ENCODE measurements at regions not wholly inside any gene's neighbourhood (a gene's known extent, or its start where the extent isn't known, plus 50 kb on each side); places are given as distances from the start of the nearest gene placed in this dataset.
"Not testable (repeated sequence)": the region's sequence is repeated elsewhere in the genome, so short reads cannot be mapped to it uniquely, and the experiment has no call there.

GRCh38 chr12:84018556-84019179 is 893.9 kb downstream of the SLC6A15 start:
- DNase-seq, result not testable (repeated sequence)

- no peak for DNase-seq
These were observed 895.6 kb downstream of the SLC6A15 start for GRCh38 chr12:84016956-84017355.

DNA sequence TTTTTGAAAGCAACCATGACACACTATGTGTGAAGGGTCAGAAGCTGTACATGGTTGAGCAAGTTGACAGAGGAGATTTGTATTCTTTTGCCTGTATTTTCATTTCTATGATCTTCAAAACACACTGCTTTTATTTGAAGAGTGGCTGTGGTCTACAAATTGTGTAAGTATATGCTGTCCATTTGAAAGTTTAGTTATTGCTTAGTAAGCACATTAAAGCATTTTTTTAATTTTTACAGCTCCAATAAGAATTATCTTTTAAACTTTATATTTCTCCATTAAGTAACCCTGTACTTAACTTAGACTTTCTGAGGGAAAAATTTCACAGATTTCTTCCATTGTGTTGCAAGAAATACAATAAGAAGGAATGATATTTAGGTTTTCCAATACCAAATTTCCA is 915.2 kb downstream of the SLC6A15 start:
- DNase-seq, result no peak

GRCh38 chr12:83996671-83997070 is 915.9 kb downstream of the SLC6A15 start:
- peak; percentile 7 for DNase-seq

GRCh38 chr12:83985084-83985483 is 927.5 kb downstream of the SLC6A15 start:
- DNase-seq, result peak; percentile 30

- DNase-seq, result no peak
These were observed 932.2 kb downstream of the SLC6A15 start for GRCh38 chr12:83980398-83980797.

DNA sequence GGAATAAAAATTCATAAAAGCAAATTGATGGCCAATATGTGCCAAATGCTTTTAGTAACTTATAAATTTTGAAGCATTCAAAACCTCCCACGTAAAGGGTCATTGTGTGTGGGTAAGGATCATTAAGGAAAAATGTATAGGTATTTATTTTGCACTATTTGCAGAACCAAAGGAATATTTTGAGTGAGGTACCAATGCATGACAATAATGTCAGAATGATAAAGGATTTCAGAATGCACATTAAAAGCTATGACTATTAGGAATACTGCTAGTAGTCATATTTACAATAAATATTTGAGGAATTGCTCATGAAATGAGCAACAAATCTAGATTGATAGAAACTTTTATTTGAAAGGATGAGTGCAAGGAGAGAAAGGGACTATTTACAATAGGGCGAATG is 932.8 kb downstream of the SLC6A15 start:
- DNase-seq, result no peak

DNA sequence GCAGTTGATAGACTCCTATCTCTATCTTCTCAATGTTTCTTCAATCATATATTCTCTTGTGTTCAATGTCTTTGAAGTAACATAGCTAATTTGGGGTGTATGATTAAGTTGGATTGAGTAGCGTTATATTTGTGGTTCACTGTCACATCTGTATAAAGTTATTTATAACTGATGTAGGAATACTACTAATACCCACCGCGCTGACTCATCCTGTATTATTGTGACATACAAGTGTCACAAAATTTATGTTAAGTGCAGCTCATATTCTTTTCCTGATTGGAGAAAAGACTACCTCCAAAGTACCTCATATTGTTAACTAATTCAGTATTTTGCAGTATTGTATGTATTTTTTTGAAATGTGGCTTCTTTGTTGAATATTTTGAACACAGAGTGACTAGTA is 940.8 kb downstream of the SLC6A15 start:
- DNase-seq, result peak; percentile 29

DNA sequence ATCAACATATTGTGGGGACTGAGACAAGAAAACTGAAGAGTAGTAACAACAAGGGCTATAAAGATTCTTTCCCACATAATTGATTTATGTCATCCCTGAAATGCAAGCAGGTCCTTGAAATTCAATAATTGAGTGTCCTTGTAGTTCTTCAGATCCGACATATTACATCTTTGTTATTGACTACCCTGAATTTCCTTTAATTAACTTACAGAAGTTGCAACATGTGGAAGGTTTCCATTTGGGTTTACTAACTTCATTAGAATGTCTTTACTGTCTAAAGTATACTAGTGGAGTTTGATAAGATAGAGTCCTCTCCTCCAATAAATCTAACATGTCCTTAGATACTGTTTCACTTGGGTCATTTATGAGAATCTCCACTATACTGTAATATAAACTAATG is 951.8 kb downstream of the SLC6A15 start:
- no peak for DNase-seq

DNA sequence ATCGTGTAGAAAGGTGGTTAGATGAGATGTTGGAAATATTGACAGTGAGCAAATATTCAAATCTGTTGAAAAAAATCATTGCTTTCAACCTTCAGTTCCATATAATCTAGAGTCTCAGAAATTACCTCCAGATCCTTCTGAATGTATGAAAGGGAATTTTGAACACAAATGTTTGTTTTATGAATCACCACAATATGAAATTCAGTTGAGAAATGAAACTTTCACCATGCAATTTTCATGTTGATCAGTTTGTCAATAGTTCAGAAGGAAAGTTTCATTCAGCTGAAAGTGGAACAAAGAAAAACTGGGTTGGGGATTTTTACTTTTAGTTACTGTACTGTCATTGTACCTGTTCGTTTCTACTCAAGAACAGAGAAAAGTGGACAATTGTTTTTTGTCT is 953.6 kb downstream of the SLC6A15 start:
- DNase-seq, result peak; percentile 15

DNA sequence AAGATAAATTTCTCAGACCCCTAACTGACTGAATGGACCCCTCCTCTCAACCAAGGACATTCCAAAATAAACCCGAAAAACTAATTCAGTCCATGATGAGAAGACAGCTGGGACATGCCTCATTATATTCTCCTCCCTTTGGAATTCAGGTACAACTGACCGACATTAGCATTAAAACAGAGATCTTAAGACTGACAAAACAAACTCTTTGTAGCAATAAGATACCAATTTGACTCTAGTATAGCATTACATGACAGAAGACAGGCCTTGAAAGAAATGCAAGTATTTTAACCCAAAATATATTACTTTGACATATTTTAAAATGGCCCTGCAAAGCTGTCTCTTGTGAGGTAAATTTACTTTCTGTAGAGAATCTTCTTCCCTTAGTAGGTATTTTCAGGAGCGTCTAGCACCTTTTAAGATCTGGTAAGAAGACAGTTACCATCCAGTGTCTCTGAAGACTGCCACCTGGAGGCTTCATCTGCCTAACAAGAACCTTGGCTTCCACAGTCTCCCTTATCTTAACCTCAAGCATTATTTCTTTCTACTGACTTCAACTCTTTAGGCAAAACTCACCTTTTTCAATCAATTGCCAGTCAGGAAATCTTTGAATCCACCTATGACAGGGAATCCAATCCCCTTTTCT is 957.5 kb downstream of the SLC6A15 start:
- DNase-seq, result no peak

GRCh38 chr12:83954071-83954789 is 958.4 kb downstream of the SLC6A15 start:
- no peak for DNase-seq

DNA sequence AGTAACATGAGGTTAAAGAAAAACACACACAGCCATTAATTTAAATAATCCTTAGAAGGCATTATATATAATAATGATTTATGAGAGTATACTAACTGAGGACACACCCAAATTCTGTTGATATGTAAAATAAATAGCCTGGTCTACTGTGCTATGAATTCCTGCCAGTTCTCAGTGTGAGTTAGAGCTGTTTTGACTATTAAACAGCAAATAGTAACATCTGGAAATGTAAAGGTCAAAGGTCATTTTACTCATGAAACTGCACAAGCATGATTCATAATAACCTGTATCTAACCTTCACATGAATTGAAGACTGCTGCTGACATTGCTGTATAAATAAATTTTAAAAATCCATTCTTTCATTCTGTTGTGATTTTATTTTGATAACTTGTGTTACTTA is 966.7 kb downstream of the SLC6A15 start:
- DNase-seq, result peak; percentile 72

GRCh38 chr12:83939718-83940117 is 972.9 kb downstream of the SLC6A15 start:
- DNase-seq, result no peak

DNA sequence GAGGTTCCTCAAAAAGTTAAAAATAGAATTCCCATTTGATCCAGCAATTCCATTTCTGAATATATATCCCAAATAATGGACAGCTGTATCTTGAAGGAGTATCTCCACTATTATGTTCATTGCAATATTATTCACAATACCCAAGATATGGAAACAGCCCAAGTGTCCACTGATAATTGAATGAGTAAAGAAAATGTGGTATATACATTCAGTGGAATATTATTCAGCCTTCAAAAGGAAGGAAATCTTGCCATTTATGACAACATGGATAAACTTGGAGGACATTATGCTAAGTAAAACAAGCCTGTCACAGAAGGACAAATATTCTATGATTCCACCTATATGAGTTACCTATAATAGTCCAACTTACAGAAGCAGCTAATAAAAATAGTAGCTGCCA is 979.0 kb downstream of the SLC6A15 start:
- DNase-seq, result no peak

DNA sequence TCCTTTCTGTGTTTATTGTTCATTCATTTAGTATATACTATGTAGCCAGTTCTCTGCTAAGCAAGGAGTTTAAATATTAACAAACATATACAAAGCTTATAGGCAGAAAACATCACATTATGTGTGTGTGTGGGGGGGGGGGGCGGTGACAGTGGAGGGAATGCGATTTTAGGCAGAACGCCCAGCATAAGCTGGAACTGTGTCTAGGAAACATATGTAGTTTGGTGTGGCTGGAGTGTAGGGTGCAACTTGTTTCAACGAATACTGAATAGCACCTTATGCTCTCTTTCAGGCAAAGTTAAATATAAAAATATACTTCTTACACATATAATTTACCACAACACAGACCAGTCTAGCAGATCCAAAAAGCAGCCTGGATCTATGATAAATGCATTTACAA is 980.6 kb downstream of the SLC6A15 start:
- no peak for DNase-seq

DNA sequence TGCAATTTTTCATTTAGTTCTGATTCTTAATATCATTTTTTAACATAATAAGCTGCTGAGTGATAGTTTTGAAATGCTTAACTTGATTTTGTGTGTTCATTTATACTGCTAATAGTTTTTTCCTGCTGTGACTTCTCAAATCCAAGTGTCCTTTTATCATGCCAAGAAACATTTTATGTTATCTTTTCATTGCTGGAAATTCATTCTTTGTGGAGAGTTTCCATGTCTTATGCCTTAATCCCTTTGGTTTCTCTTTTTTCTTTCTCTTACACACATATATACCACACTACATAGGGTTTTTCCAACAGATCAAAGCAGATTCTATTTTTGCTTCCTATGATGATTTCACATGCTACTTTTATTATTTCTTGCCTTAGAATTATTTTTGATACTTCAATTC is 981.1 kb downstream of the SLC6A15 start:
- no peak for DNase-seq

GRCh38 chr12:83929792-83930191 is 982.8 kb downstream of the SLC6A15 start:
- not testable (repeated sequence) for DNase-seq

- no peak for DNase-seq
These were observed 991.6 kb downstream of the SLC6A15 start for GRCh38 chr12:83920821-83921547.

- DNase-seq, result no peak
These were observed 993.5 kb downstream of the SLC6A15 start for GRCh38 chr12:83919081-83919480.

DNA sequence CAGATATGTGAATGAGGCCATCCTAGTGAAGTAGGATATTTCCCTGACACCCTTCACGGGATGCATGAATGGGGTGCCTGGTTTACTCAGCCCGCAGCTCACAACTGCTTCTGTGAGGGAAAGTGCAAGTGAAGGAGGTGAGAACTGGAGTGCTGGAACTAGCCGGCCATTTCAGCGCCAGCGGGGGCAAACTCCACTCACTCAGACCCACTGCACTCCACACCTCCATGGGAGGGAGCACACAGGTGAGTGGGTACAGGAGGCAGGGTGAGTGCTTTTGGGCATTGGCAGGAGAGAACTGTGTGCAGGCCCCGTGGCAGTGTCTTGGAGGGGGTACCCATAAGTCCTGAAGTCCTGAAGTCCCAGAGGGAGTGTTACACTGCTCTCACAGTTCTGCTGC is 1008.4 kb downstream of the SLC6A15 start:
- DNase-seq, result no peak

GRCh38 chr12:83896416-83896815 is 1016.2 kb downstream of the SLC6A15 start:
- DNase-seq, result no peak

DNA sequence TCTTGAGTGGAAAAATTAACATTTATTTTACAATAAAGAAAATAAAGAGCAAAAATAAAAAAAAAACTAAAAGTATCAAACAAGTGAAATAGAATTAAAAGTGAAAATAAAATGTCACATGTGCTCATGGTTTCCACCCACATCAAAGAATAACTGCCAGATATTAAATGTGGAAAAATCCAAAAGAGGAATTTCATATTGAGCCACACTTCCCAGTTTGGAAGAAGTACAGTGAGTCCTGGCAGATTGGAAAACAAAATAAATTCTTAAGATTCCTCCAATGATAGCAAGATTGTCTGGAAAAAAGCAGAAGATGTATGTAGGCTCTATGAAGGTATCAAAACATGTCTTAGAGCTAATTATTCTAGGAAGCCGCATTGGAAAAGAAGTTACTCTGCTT is 1019.5 kb downstream of the SLC6A15 start:
- DNase-seq, result peak; percentile 12

DNA sequence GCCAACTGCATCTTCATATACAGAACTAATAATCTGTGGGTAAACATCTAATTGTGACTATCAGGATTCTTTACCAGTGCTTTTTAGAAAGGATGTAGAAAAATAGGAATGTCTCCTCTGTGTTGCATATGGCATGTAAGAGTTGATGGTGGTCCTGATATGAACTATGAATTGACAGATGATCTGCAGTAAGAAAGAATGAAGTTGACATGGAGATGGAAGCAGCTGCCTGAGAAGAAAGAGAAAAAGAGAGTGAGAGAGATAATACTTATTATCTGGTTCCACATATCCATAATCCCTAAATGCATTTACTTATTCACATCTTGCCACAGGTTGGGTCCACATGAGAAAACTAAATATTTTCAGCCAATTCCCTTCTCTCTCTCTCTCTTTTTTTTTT is 1022.9 kb downstream of the SLC6A15 start:
- DNase-seq, result no peak

Data from fibroblast of upper back skin (primary cell).